ENCODE measurements at regions not wholly inside any gene's neighbourhood (a gene's known extent, or its start where the extent isn't known, plus 50 kb on each side); places are given as distances from the start of the nearest gene placed in this dataset.

- TF ChIP-seq CTCF (IDR thresholded peaks at IDR 0.05), result no peak
- H3K36me3 ChIP-seq (ENCODE audit: low read depth), result no peaks in the 10 kb centered on the region
- no peaks in the 10 kb centered on the region for H3K9me3 ChIP-seq
- intact Hi-C loops (cut with DNase I, micrococcal nuclease), result no loop called here
- ATAC-seq, result no peak
- no peak for DNase-seq
- no peak overlapping the region for H3K4me3 ChIP-seq
- peaks cover 16% of the 10 kb centered on the region for H3K4me1 ChIP-seq (ENCODE audit: low read depth)
These were observed 121.5 kb downstream of the MRM1 start for GRCh38 chr17:36722903-36723263.

- no peak for ATAC-seq
- Histone ChIP-seq H3K4me3 (no peak overlapping the region), H3K36me3 (ENCODE audit: low read depth) (no peaks in the 10 kb centered on the region), H3K9me3 (no peaks in the 10 kb centered on the region), H3K4me1 (ENCODE audit: low read depth) (peaks cover 16% of the 10 kb centered on the region)
- no peak for DNase-seq
- intact Hi-C loops (cut with DNase I, micrococcal nuclease), result no loop called here
- TF ChIP-seq CTCF (IDR thresholded peaks at IDR 0.05), result no peak
These were observed 122.2 kb downstream of the MRM1 start for GRCh38 chr17:36723459-36724025.

- DNase-seq (no peak), ATAC-seq (no peak)
- Histone ChIP-seq H3K4me1 (ENCODE audit: low read depth) (peaks cover 9% of the 10 kb centered on the region), H3K9me3 (no peaks in the 10 kb centered on the region), H3K36me3 (ENCODE audit: low read depth) (no peaks in the 10 kb centered on the region), H3K4me3 (no peak overlapping the region)
- intact Hi-C loops (cut with DNase I, micrococcal nuclease), result no loop called here
- no peak for TF ChIP-seq CTCF (IDR thresholded peaks at IDR 0.05)
These were observed 124.8 kb downstream of the MRM1 start for GRCh38 chr17:36726199-36726598.

- no peak for TF ChIP-seq CTCF (IDR thresholded peaks at IDR 0.05)
- Histone ChIP-seq H3K4me3 (no peak overlapping the region), H3K4me1 (ENCODE audit: low read depth) (peaks cover under 1% of the 10 kb centered on the region), H3K9me3 (no peaks in the 10 kb centered on the region), H3K36me3 (ENCODE audit: low read depth) (no peaks in the 10 kb centered on the region)
- intact Hi-C loops (cut with DNase I, micrococcal nuclease), result no loop called here
- DNase-seq (no peak), ATAC-seq (no peak)
These were observed 125.7 kb downstream of the MRM1 start for GRCh38 chr17:36727052-36727451.

GRCh38 chr17:36727577-36727976 lies 126.2 kb downstream of the MRM1 start:
- Histone ChIP-seq H3K4me1 (ENCODE audit: low read depth) (no peaks in the 10 kb centered on the region), H3K9me3 (no peaks in the 10 kb centered on the region), H3K4me3 (no peak overlapping the region), H3K36me3 (ENCODE audit: low read depth) (no peaks in the 10 kb centered on the region)
- intact Hi-C loops (cut with DNase I, micrococcal nuclease), result no loop called here
- no peak for TF ChIP-seq CTCF (IDR thresholded peaks at IDR 0.05)
- no peak for ATAC-seq
- DNase-seq, result no peak
